IMR-90 (cell line): ENCODE measurements at regions not wholly inside any gene's neighbourhood (a gene's known extent, or its start where the extent isn't known, plus 50 kb on each side); places are given as distances from the start of the nearest gene placed in this dataset.

Source experiments
- ATAC-seq: fragments of 200-7000 bp; cut with Tn5 transposase; 2 replicates; pipeline ENCODE4 v1.9.1; 2020; ENCODE audit warnings: low read depth, mild to moderate bottlenecking, moderate library complexity
- BruUV-seq: library from RNA; stranded (reverse); fragments of 400-500 nt; replicated peaks from 2 replicates; lab custom pipeline; 2021; lab: Mats Ljungman, UMichigan
- CTCF ChIA-PET: fragments of 300-600 bp; formaldehyde crosslinking; extraction: SDS; loops from one replicate; lab custom pipeline; 2021; ENCODE audit warnings: antibody characterized with exemption; lab: Yijun Ruan, JAX
- POLR2A ChIA-PET: fragments of 300-600 bp; sonication (Branson Sonifier 250); formaldehyde crosslinking; loops from one replicate; lab custom pipeline; 2022; ENCODE audit warnings: antibody characterized with exemption; ENCODE audit not compliant: unreplicated experiment; lab: Charles Lee
- DNase-seq: peaks from one replicate; pipeline ENCODE4 v3.0.0; 2013
- H2AFZ ChIP-seq: replicated peaks from 2 replicates; pipeline ENCODE3; 2013; ENCODE audit warnings: low read length, mild to moderate bottlenecking; ENCODE audit not compliant: poor library complexity
- H2AK5ac ChIP-seq: 2 replicates; pipeline ENCODE4 v1.6.1; 2013; ENCODE audit warnings: low read depth, low read length, inconsistent platforms
- H2AK9ac ChIP-seq: replicated peaks from 2 replicates; pipeline ENCODE3; 2013; ENCODE audit warnings: mild to moderate bottlenecking, low read depth, low read length, moderate library complexity; ENCODE audit not compliant: poor library complexity
- H2BK120ac ChIP-seq: 2 replicates; pipeline ENCODE4 v1.6.1; 2013; ENCODE audit warnings: low read depth, low read length, inconsistent platforms
- H2BK15ac ChIP-seq: 3 replicates; pipeline ENCODE4 v1.6.1; 2013; ENCODE audit warnings: low read depth, low read length, inconsistent platforms
- H2BK20ac ChIP-seq: 2 replicates; pipeline ENCODE4 v1.6.1; 2013; ENCODE audit warnings: low read depth, mild to moderate bottlenecking, inconsistent platforms, low read length, moderate library complexity
- H2BK5ac ChIP-seq: 2 replicates; pipeline ENCODE4 v1.6.1; 2013; ENCODE audit warnings: mild to moderate bottlenecking, low read depth, low read length, inconsistent platforms; ENCODE audit not compliant: poor library complexity, severe bottlenecking
- H3K14ac ChIP-seq: replicated peaks from 2 replicates; pipeline ENCODE4 v1.6.1; 2013; ENCODE audit warnings: low read depth, low read length, inconsistent platforms
- H3K18ac ChIP-seq: 2 replicates; pipeline ENCODE4 v1.6.1; 2013; ENCODE audit warnings: low read depth, low read length, control low read depth
- H3K23ac ChIP-seq: 2 replicates; pipeline ENCODE4 v1.6.1; 2013; ENCODE audit warnings: low read depth, low read length, inconsistent platforms
- H3K27ac ChIP-seq: 2 replicates; pipeline ENCODE4 v1.5.1; 2013; ENCODE audit warnings: mild to moderate bottlenecking, control low read depth, low read length; ENCODE audit not compliant: insufficient read depth
- H3K27me3 ChIP-seq: 2 replicates; pipeline ENCODE4 v1.6.1; 2013; ENCODE audit warnings: low read length; ENCODE audit not compliant: control insufficient read depth, insufficient read depth
- H3K36me3 ChIP-seq: 2 replicates; pipeline ENCODE4 v1.6.1; 2013; ENCODE audit warnings: low read length, mixed read lengths; ENCODE audit not compliant: control insufficient read depth, insufficient read depth
- H3K4ac ChIP-seq: 2 replicates; pipeline ENCODE4 v1.6.1; 2013; ENCODE audit warnings: low read depth, low read length, inconsistent platforms
- H3K4me1 ChIP-seq: 2 replicates; pipeline ENCODE4 v1.6.1; 2013; ENCODE audit warnings: low read length, mixed read lengths; ENCODE audit not compliant: control insufficient read depth, insufficient read depth
- H3K4me2 ChIP-seq: 2 replicates; pipeline ENCODE4 v1.6.1; 2013; ENCODE audit warnings: low read depth, mild to moderate bottlenecking, control low read depth, low read length, moderate library complexity
- H3K4me3 ChIP-seq: 2 replicates; pipeline ENCODE4 v1.5.1; 2013; ENCODE audit warnings: low read depth, mild to moderate bottlenecking, control low read depth, low read length, moderate library complexity; ENCODE audit not compliant: insufficient read depth
- H3K56ac ChIP-seq: 2 replicates; pipeline ENCODE4 v1.6.1; 2013; ENCODE audit warnings: low read length, inconsistent platforms; ENCODE audit not compliant: insufficient read depth; ENCODE audit errors: extremely low read depth
- H3K79me1 ChIP-seq, 2 experiments: 2 replicates each; pipeline ENCODE4 v1.6.1; 2013; ENCODE audit warnings: low read length in 2 of 2, inconsistent platforms in 1 of 2, low read depth in 1 of 2
- H3K9ac ChIP-seq: 2 replicates; pipeline ENCODE4 v1.6.1; 2013; ENCODE audit warnings: low read depth, low read length, control low read depth
- H3K9me1 ChIP-seq: 2 replicates; pipeline ENCODE4 v1.6.1; 2013; ENCODE audit warnings: low read length, inconsistent platforms; ENCODE audit not compliant: insufficient read depth
- H3K9me3 ChIP-seq: 2 replicates; pipeline ENCODE4 v1.6.1; 2013; ENCODE audit warnings: low read length; ENCODE audit not compliant: control insufficient read depth, insufficient read depth
- H4K20me1 ChIP-seq: 2 replicates; pipeline ENCODE4 v1.6.1; 2013; ENCODE audit warnings: low read length, inconsistent platforms; ENCODE audit not compliant: insufficient read depth
- H4K5ac ChIP-seq: 2 replicates; pipeline ENCODE4 v1.6.1; 2013; ENCODE audit warnings: mild to moderate bottlenecking, low read depth, low read length, control low read depth
- H4K8ac ChIP-seq, 2 experiments: 2 replicates each; pipeline ENCODE4 v1.6.1; 2013; ENCODE audit warnings: low read depth in 2 of 2, low read length in 2 of 2, control low read depth in 1 of 2, inconsistent platforms in 1 of 2
- H4K91ac ChIP-seq: 2 replicates; pipeline ENCODE4 v1.6.1; 2013; ENCODE audit warnings: low read depth, low read length, inconsistent platforms; ENCODE audit not compliant: insufficient read depth
- ELK1 ChIP-seq: fragments of 150-350 bp; IDR thresholded peaks from 2 replicates; pipeline ENCODE4 v1.6.1; 2016; ENCODE audit warnings: low read depth, mild to moderate bottlenecking, low read length, moderate library complexity, borderline replicate concordance
- FOS ChIP-seq: fragments of 150-350 bp; IDR thresholded peaks from 2 replicates; pipeline ENCODE4 v1.6.1; 2016; ENCODE audit warnings: low read depth, low read length
- NFE2L2 ChIP-seq: fragments of 150-350 bp; IDR thresholded peaks from 2 replicates; pipeline ENCODE4 v1.6.1; 2016; ENCODE audit warnings: low read depth, mild to moderate bottlenecking, low read length
- WGBS, 2 experiments: methylation state at CpG; one replicate each; pipeline versions ENCODE4 v1.1.5 to v1.1.7; 2013; ENCODE audit warnings: missing lambda C conversion rate in 2 of 2; ENCODE audit not compliant: insufficient read length in 1 of 2; ENCODE audit errors: extremely low coverage in 2 of 2; 5-methylcytosine and 5-hydroxymethylcytosine counted together
- dilution Hi-C: fragments of 300-500 bp; cut with HindIII; formaldehyde crosslinking; loops from one replicate; pipeline ENCODE4 v1.14.3; 2018; ENCODE audit warnings: low sequenced_read_pairs; ENCODE audit not compliant: unreplicated experiment
- in situ Hi-C: fragments of 300-500 bp; cut with MboI; formaldehyde crosslinking; loops from 3 replicates; pipeline ENCODE4 v1.14.3; 2019; ENCODE audit warnings: low sequenced_read_pairs, inconsistent platforms, mixed read lengths
- intact Hi-C: fragments of 100-400 bp; cut with micrococcal nuclease; formaldehyde crosslinking; loops from 2 replicates; pipeline ENCODE4 v1.10.0; 2022

GRCh38 chr3:162938083-162938482 is 1441.5 kb downstream of the OTOL1 start:
- H2BK20ac ChIP-seq = no peak overlapping the region
- H2AFZ ChIP-seq = no peak overlapping the region
- H2BK15ac ChIP-seq = no peak overlapping the region
- no peak overlapping the region for H2BK120ac ChIP-seq
- H3K9me1 ChIP-seq = no peaks in the 10 kb centered on the region
- no peak overlapping the region for H3K4me3 ChIP-seq
- no peak overlapping the region for H2AK9ac ChIP-seq
- in situ Hi-C loops = no loop called here
- H4K5ac ChIP-seq = no peak overlapping the region
- no peak overlapping the region for H3K4ac ChIP-seq
- no peak overlapping the region for H3K14ac ChIP-seq
- DNase-seq = no peak
- no peak overlapping the region for H3K9ac ChIP-seq
- H3K23ac ChIP-seq = no peak overlapping the region
- H3K36me3 ChIP-seq = no peaks in the 10 kb centered on the region
- H3K4me1 ChIP-seq = no peaks in the 10 kb centered on the region
- no peak overlapping the region for H4K8ac ChIP-seq
- H4K91ac ChIP-seq = no peak overlapping the region
- no peak overlapping the region for H3K18ac ChIP-seq
- H3K27ac ChIP-seq = no peak overlapping the region
- H4K20me1 ChIP-seq = no peaks in the 10 kb centered on the region
- no CpG with 5 or more reads among the region's 2 CpGs for WGBS, 2 experiments
- ChIA-PET CTCF (no interaction called here), POLR2A (no interaction called here)
- TF ChIP-seq NFE2L2 (no peak), FOS (no peak), ELK1 (no peak)
- H3K79me1 ChIP-seq = no peaks in the 10 kb centered on the region
- no peak for ATAC-seq
- H3K4me2 ChIP-seq = no peak overlapping the region
- dilution Hi-C loops = no loop called here
- H2AK5ac ChIP-seq = no peak overlapping the region
- H3K9me3 ChIP-seq = no peaks in the 10 kb centered on the region
- H2BK5ac ChIP-seq = no peak overlapping the region
- H3K56ac ChIP-seq = no peak overlapping the region
- intact Hi-C loops = no loop called here
- no peaks in the 10 kb centered on the region for H3K27me3 ChIP-seq
- BruUV-seq = no TSS peak
